Neuron (in vitro differentiated cells): ENCODE measurements at regions not wholly inside any gene's neighbourhood (a gene's known extent, or its start where the extent isn't known, plus 50 kb on each side); places are given as distances from the start of the nearest gene placed in this dataset.

Experiments
- H2AFZ ChIP-seq: one replicate; pipeline ENCODE4 v1.6.1; 2013; ENCODE audit warnings: low read depth, mild to moderate bottlenecking, inconsistent platforms, low read length, moderate library complexity
- H3K27me3 ChIP-seq: one replicate; pipeline ENCODE4 v1.6.1; 2013; ENCODE audit warnings: low read length; ENCODE audit not compliant: insufficient read depth
- H3K36me3 ChIP-seq: one replicate; pipeline ENCODE4 v1.6.1; 2013; ENCODE audit warnings: low read length; ENCODE audit not compliant: insufficient read depth
- H3K4me1 ChIP-seq: one replicate; pipeline ENCODE4 v1.6.1; 2013; ENCODE audit warnings: low read length; ENCODE audit not compliant: insufficient read depth
- H3K4me3 ChIP-seq: 2 replicates; pipeline ENCODE4 v1.5.1; 2013; ENCODE audit warnings: mild to moderate bottlenecking, low read length, moderate library complexity
- H3K9me3 ChIP-seq: one replicate; pipeline ENCODE4 v1.6.1; 2013; ENCODE audit warnings: low read length

DNA sequence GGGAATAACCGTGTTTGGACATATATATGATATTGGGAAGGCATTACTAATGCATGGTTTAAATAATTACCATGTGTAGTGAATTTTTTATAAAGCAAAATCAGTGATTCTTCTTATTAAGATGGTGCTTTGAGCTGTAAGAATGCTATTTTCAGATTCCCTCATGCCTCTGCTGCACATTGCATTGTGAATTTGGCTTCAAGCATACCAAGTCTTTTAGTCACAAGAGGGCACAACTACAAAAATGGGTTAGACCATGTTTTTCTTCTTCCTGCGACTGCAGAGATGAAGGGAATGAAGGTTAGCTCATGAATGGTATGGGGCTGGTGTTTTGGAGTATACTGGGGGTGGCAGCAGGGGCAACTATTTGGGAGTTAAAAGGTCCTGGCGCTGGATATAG lies 320.1 kb downstream of the SLC4A3 start:
- Histone ChIP-seq H3K4me3 (no peak overlapping the region), H2AFZ (no peak overlapping the region), H3K36me3 (no peaks in the 10 kb centered on the region), H3K27me3 (no peaks in the 10 kb centered on the region), H3K9me3 (no peaks in the 10 kb centered on the region), H3K4me1 (no peaks in the 10 kb centered on the region)

DNA sequence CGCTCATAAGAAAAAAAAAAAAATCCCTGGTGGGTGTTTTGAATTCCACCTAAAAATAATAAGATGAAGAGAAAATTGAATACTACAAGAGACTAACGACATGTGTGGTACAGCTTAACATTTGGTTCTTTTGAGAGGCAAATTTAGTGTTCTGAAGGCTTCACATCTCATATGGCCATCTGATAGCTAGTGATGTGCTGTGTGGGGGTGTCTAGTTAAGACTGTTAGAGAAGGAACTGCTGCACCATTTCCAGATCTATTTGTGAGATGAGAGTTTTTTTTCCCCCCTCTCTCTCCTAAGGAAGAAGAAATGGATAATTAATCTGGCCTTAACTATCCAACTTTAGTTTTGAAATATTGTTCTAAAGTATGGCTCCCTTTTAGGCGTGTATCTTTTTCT lies 321.6 kb downstream of the SLC4A3 start:
- H3K4me3 ChIP-seq: no peak overlapping the region

DNA sequence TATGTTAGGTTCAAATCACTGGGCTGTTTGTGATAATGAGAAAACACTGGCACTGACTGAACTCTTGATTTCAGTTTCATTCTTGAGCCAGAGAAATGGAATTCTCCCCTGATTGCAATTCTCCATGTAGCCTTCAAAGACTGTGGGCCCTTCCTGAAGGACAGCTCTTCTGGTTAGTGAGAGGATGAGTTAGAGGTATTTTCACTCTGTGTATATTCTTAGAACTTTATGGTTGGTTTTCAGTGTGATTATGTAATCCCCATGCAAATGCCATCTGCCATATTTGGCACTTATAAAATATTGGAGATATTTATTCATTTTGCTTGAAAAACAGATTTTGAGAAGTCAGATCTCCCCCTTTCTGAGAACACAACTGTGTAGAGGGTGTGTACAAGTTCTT lies 323.7 kb downstream of the SLC4A3 start:
- Histone ChIP-seq H2AFZ (no peak overlapping the region), H3K36me3 (no peaks in the 10 kb centered on the region), H3K4me1 (no peaks in the 10 kb centered on the region), H3K27me3 (no peaks in the 10 kb centered on the region), H3K9me3 (peaks cover under 1% of the 10 kb centered on the region), H3K4me3 (no peak overlapping the region)

More for the DNA sequence above, 321.6 kb downstream of the SLC4A3 start:
- no peaks in the 10 kb centered on the region for H3K36me3 ChIP-seq
- no peaks in the 10 kb centered on the region for H3K9me3 ChIP-seq
- no peaks in the 10 kb centered on the region for H3K27me3 ChIP-seq
- no peaks in the 10 kb centered on the region for H3K4me1 ChIP-seq
- no peak overlapping the region for H2AFZ ChIP-seq

GRCh38 chr2:219954331-219954730 lies 326.9 kb downstream of the SLC4A3 start:
- H3K4me1 ChIP-seq: no peaks in the 10 kb centered on the region
- no peak overlapping the region for H2AFZ ChIP-seq
- no peak overlapping the region for H3K4me3 ChIP-seq
- H3K27me3 ChIP-seq: no peaks in the 10 kb centered on the region
- no peaks in the 10 kb centered on the region for H3K36me3 ChIP-seq
- peaks cover 3% of the 10 kb centered on the region for H3K9me3 ChIP-seq

DNA sequence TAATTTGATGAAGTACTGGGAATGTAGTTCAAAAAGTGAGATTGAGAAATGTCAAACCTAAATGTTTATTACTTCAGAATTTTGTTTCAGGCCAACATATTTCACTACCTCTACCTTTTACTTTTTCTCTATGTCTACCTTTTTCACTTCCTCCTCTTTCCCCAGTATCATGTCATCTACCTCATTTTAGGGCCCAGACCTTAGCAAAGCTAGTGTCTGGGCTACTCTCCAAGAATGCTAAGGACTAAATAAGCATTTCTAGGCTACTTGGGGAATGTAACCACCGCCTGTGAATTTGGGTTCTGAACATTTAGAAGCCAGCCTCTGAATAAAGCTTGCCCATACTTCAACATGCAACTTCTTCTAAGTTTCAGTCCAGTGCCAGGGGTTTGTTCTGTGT lies 330.4 kb downstream of the SLC4A3 start:
- Histone ChIP-seq H3K27me3 (no peaks in the 10 kb centered on the region), H3K4me1 (no peaks in the 10 kb centered on the region), H2AFZ (no peak overlapping the region), H3K36me3 (no peaks in the 10 kb centered on the region), H3K9me3 (peaks cover 3% of the 10 kb centered on the region), H3K4me3 (no peak overlapping the region)

DNA sequence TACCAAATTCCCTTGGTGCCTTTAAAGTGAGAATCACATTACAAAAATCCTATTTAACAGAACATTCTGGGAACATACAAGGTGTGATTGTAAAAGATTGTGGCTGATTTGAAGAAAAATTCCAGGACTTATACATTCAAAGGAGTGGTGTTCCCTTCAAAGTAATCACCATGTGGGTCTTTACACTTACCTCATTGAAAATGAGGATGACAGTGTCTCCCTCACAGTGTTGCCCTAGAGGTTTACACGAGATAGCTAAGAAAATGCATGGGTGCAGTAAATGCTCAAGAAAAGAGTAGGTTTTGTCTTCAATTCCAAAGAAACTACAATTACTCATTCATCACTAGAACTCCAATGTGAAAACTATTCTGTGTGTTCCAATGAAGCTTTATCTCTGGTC lies 331.5 kb downstream of the SLC4A3 start:
- no peak overlapping the region for H3K4me3 ChIP-seq
- H3K9me3 ChIP-seq: peaks cover 3% of the 10 kb centered on the region
- H2AFZ ChIP-seq: no peak overlapping the region
- H3K36me3 ChIP-seq: no peaks in the 10 kb centered on the region
- H3K27me3 ChIP-seq: no peaks in the 10 kb centered on the region
- no peaks in the 10 kb centered on the region for H3K4me1 ChIP-seq

DNA sequence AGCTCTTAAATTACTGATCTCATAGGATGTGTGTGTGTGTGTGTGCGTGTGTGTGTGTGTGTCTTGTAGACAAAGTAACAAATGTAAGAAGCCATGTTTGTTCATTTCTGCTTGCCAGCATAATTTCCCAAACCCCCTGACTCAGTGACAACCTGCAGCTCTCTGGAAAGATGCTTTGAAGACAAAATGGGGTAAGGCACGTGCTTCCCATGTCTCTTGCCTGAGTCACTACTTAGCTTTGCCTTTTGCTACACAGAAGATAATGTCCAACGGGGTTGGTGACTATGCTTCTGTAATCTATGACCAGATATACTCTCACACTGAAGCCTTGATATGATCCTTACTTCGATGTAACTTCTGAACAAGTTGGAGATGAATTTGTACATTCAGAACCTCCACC lies 332.0 kb downstream of the SLC4A3 start:
- Histone ChIP-seq H3K9me3 (peaks cover 3% of the 10 kb centered on the region), H3K27me3 (no peaks in the 10 kb centered on the region), H3K4me3 (no peak overlapping the region), H3K36me3 (no peaks in the 10 kb centered on the region), H3K4me1 (no peaks in the 10 kb centered on the region), H2AFZ (no peak overlapping the region)

DNA sequence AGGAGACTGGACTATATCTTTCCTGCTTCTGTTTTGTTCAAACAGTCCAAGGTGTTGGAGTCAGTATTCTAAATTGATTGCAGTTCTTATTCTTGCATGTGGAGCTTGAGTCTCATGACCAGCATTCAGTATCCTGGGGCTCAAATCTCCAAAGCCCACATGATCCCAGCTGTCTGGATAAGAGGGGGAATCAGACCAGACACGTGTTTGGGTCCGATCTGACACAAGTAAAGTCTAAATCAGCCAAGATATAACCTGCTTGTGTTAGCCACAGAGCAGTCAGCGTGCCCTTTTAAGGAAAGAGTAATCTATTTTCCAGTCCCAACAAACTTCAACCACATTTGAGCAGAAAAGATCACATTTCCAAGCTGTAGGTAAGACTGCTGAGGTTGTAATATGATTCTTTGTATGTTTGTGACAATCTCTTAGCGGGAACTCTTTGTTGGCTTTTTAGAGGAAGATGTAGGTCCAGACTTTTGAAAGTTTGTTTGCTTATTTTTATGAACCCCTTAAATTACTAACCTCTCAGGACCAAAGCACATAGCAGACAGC lies 334.6 kb downstream of the SLC4A3 start:
- H2AFZ ChIP-seq: no peak overlapping the region
- H3K4me3 ChIP-seq: no peak overlapping the region
- H3K36me3 ChIP-seq: no peaks in the 10 kb centered on the region
- no peaks in the 10 kb centered on the region for H3K27me3 ChIP-seq
- H3K4me1 ChIP-seq: peaks cover 21% of the 10 kb centered on the region
- H3K9me3 ChIP-seq: no peaks in the 10 kb centered on the region

DNA sequence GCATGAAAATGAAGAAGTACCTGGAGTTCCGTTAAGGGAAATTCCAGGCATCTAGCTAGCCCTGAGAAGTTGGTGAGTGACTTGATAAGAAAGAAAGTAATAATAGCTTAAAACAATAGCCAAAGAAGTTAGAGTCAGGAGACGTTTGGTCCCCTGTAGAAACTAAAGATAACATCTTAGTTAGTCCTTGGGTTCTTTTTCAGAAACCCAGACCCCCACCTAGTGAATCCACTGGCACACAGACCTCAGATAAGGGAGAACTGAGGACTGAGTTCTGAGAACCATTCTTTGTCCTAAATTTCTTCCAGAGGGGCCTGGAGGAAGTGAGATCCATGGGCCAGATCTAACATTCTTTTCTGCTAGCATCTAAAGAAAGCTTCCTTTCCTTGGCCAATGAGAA lies 335.4 kb downstream of the SLC4A3 start:
- Histone ChIP-seq H2AFZ (no peak overlapping the region), H3K4me3 (no peak overlapping the region), H3K27me3 (no peaks in the 10 kb centered on the region), H3K4me1 (peaks cover 26% of the 10 kb centered on the region), H3K36me3 (no peaks in the 10 kb centered on the region), H3K9me3 (no peaks in the 10 kb centered on the region)

GRCh38 chr2:219965287-219966194 lies 338.1 kb downstream of the SLC4A3 start:
- Histone ChIP-seq H3K9me3 (no peaks in the 10 kb centered on the region), H3K4me3 (no peak overlapping the region), H2AFZ (no peak overlapping the region), H3K36me3 (no peaks in the 10 kb centered on the region), H3K27me3 (no peaks in the 10 kb centered on the region), H3K4me1 (peaks cover 26% of the 10 kb centered on the region)

- H3K27me3 ChIP-seq: no peaks in the 10 kb centered on the region
- H3K4me1 ChIP-seq: peaks cover 26% of the 10 kb centered on the region
- no peak overlapping the region for H3K4me3 ChIP-seq
- H3K9me3 ChIP-seq: no peaks in the 10 kb centered on the region
- no peak overlapping the region for H2AFZ ChIP-seq
- H3K36me3 ChIP-seq: no peaks in the 10 kb centered on the region
Observed at GRCh38 chr2:219967247-219968245, 340.1 kb downstream of the SLC4A3 start.

DNA sequence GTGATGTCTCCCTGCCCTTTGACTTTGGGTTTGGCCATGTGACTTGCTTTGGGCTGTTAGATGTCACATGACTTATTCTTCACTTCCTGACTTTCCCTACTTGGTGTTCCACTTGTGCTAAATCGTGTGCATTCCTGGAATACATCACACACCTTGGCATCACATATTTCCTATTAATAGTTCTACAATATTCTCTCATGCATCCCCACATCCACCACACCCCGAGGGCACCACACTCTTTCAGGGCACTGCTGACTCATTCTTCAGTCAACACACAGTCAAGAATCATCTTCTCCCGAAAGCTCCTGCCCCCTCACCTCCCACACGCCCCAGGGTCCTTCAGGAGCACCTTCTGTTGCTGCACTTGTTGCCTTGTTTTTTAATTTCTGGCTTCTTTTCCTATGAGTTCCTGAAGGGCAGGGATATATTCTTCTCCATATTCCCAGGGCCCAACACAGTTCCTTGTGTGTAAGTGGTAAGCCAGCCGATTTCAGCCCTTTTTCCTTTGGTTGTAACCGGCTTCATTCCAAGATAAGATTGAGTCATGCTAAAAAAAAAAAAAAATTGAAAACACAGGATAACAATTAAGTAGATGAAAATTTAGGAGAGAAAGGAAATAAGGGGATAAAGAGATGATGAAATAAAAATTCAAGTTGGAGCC lies 341.4 kb downstream of the SLC4A3 start:
- Histone ChIP-seq H3K9me3 (no peaks in the 10 kb centered on the region), H3K4me1 (peaks cover 26% of the 10 kb centered on the region), H2AFZ (no peak overlapping the region), H3K27me3 (no peaks in the 10 kb centered on the region), H3K4me3 (no peak overlapping the region), H3K36me3 (no peaks in the 10 kb centered on the region)
